Mesodermal cell (in vitro differentiated cells): ENCODE measurements at regions not wholly inside any gene's neighbourhood (a gene's known extent, or its start where the extent isn't known, plus 50 kb on each side); places are given as distances from the start of the nearest gene placed in this dataset.

Experiments used
- H3K27ac ChIP-seq: 2 replicates; pipeline ENCODE4 v1.7.0; 2013; ENCODE audit warnings: mild to moderate bottlenecking, low read depth, low read length, moderate library complexity; ENCODE audit not compliant: severe bottlenecking
- H3K36me3 ChIP-seq: 2 replicates; pipeline ENCODE4 v1.7.1; 2013; ENCODE audit warnings: mild to moderate bottlenecking, low read length, moderate library complexity; ENCODE audit not compliant: control insufficient read depth, insufficient read depth
- H3K4me1 ChIP-seq: one replicate; pipeline ENCODE4 v1.7.1; 2013; ENCODE audit warnings: mild to moderate bottlenecking, low read length; ENCODE audit not compliant: insufficient read depth, control insufficient read depth, poor library complexity, severe bottlenecking
- H3K4me3 ChIP-seq: 2 replicates; pipeline ENCODE4 v1.7.0; 2013; ENCODE audit warnings: low read length, control low read depth, mild to moderate bottlenecking; ENCODE audit not compliant: insufficient read depth, poor library complexity, severe bottlenecking; ENCODE audit errors: extremely low read depth
- H3K9me3 ChIP-seq: 2 replicates; pipeline ENCODE4 v1.7.1; 2013; ENCODE audit warnings: mild to moderate bottlenecking, low read length, moderate library complexity; ENCODE audit not compliant: control insufficient read depth
- WGBS, 2 experiments: methylation state at CpG; one replicate each; pipeline ENCODE4 v1.1.5; 2013; ENCODE audit warnings: missing lambda C conversion rate in 2 of 2; ENCODE audit not compliant: insufficient coverage in 2 of 2; 5-methylcytosine and 5-hydroxymethylcytosine counted together

GRCh38 chr10:128922619-128923196, 544.3 kb upstream of the MGMT start:
- Histone ChIP-seq H3K27ac (no peak overlapping the region), H3K9me3 (no peaks in the 10 kb centered on the region), H3K4me3 (no peak overlapping the region), H3K4me1 (peaks cover 7% of the 10 kb centered on the region), H3K36me3 (no peaks in the 10 kb centered on the region)
- 83 to 84% methylated on average over 7 to 11 of the region's 11 CpGs for WGBS, 2 experiments

- H3K27ac ChIP-seq = no peak overlapping the region
- 93 to 100% methylated on average over 3 to 4 of the region's 4 CpGs for WGBS, 2 experiments
- H3K9me3 ChIP-seq = no peaks in the 10 kb centered on the region
- H3K4me1 ChIP-seq = peaks cover 7% of the 10 kb centered on the region
- no peaks in the 10 kb centered on the region for H3K36me3 ChIP-seq
- H3K4me3 ChIP-seq = no peak overlapping the region
These were observed 542.1 kb upstream of the MGMT start for GRCh38 chr10:128924918-128925317.

GRCh38 chr10:128926711-128927110, 540.3 kb upstream of the MGMT start:
- Histone ChIP-seq H3K9me3 (no peaks in the 10 kb centered on the region), H3K36me3 (no peaks in the 10 kb centered on the region), H3K4me3 (no peak overlapping the region), H3K4me1 (peaks cover 7% of the 10 kb centered on the region), H3K27ac (no peak overlapping the region)
- WGBS, 2 experiments = 87 to 97% methylated on average over 9 to 10 of the region's 11 CpGs

GRCh38 chr10:128927497-128928161, 539.4 kb upstream of the MGMT start:
- H3K4me3 ChIP-seq = no peak overlapping the region
- H3K27ac ChIP-seq = no peak overlapping the region
- H3K36me3 ChIP-seq = no peaks in the 10 kb centered on the region
- peaks cover 7% of the 10 kb centered on the region for H3K4me1 ChIP-seq
- no peaks in the 10 kb centered on the region for H3K9me3 ChIP-seq
- 83 to 90% methylated on average over 17 to 18 of the region's 20 CpGs for WGBS, 2 experiments

- H3K4me3 ChIP-seq = no peak overlapping the region
- H3K36me3 ChIP-seq = no peaks in the 10 kb centered on the region
- no peaks in the 10 kb centered on the region for H3K9me3 ChIP-seq
- no peak overlapping the region for H3K27ac ChIP-seq
- H3K4me1 ChIP-seq = peaks cover 7% of the 10 kb centered on the region
- WGBS, 2 experiments = 94% methylated on average over 32 to 33 of the region's 33 CpGs
These were observed 538.7 kb upstream of the MGMT start for GRCh38 chr10:128928231-128928836.

GRCh38 chr10:128929131-128929530, 537.9 kb upstream of the MGMT start:
- Histone ChIP-seq H3K36me3 (no peaks in the 10 kb centered on the region), H3K9me3 (no peaks in the 10 kb centered on the region), H3K4me1 (peaks cover 7% of the 10 kb centered on the region), H3K4me3 (no peak overlapping the region), H3K27ac (no peak overlapping the region)
- WGBS, 2 experiments = 84 to 92% methylated on average over 5 of the region's 8 CpGs

- Histone ChIP-seq H3K4me3 (no peak overlapping the region), H3K36me3 (no peaks in the 10 kb centered on the region), H3K9me3 (no peaks in the 10 kb centered on the region), H3K4me1 (peaks cover 7% of the 10 kb centered on the region), H3K27ac (no peak overlapping the region)
- 100% methylated on average over 1 of the region's 2 CpGs for WGBS, 2 experiments
These were observed 537.3 kb upstream of the MGMT start for GRCh38 chr10:128929767-128930166.

- no peak overlapping the region for H3K27ac ChIP-seq
- no peaks in the 10 kb centered on the region for H3K36me3 ChIP-seq
These were observed 536.5 kb upstream of the MGMT start for GRCh38 chr10:128930515-128930914.

GRCh38 chr10:128932071-128932820, 534.8 kb upstream of the MGMT start:
- WGBS, 2 experiments = 78 to 90% methylated on average over 12 to 15 of the region's 19 CpGs
- no peak overlapping the region for H3K4me3 ChIP-seq

More at GRCh38 chr10:128930515-128930914, 536.5 kb upstream of the MGMT start:
- Histone ChIP-seq H3K4me1 (peaks cover 7% of the 10 kb centered on the region), H3K4me3 (no peak overlapping the region), H3K9me3 (no peaks in the 10 kb centered on the region)
- WGBS, 2 experiments = 82 to 90% methylated on average over 6 of the region's 6 CpGs

GRCh38 chr10:128934492-128934891, 532.5 kb upstream of the MGMT start:
- Histone ChIP-seq H3K9me3 (no peaks in the 10 kb centered on the region), H3K27ac (no peak overlapping the region), H3K4me3 (no peak overlapping the region), H3K4me1 (no peaks in the 10 kb centered on the region), H3K36me3 (no peaks in the 10 kb centered on the region)
- WGBS, 2 experiments = 100% methylated on average over 4 of the region's 6 CpGs; no CpG with 5 or more reads in 1 of the 2 experiments

More at GRCh38 chr10:128932071-128932820, 534.8 kb upstream of the MGMT start:
- H3K36me3 ChIP-seq = no peaks in the 10 kb centered on the region
- no peaks in the 10 kb centered on the region for H3K9me3 ChIP-seq
- H3K27ac ChIP-seq = no peak overlapping the region
- no peaks in the 10 kb centered on the region for H3K4me1 ChIP-seq
